Transverse colon (tissue), 4 donors: ENCODE measurements at regions not wholly inside any gene's neighbourhood (a gene's known extent, or its start where the extent isn't known, plus 50 kb on each side); places are given as distances from the start of the nearest gene placed in this dataset.

Source experiments
- EP300 ChIP-seq: sonication (generic); formaldehyde crosslinking; IDR thresholded peaks from one replicate; pipeline ENCODE4 v1.6.1; 2017; ENCODE audit warnings: antibody characterized with exemption, low read depth
- POLR2A ChIP-seq: fragments of 450-650 bp; IDR thresholded peaks from one replicate; pipeline ENCODE4 v1.6.1; 2016; ENCODE audit warnings: antibody characterized with exemption, mild to moderate bottlenecking, moderate library complexity
- POLR2AphosphoS5 ChIP-seq, 3 donors: sonication (generic); formaldehyde crosslinking; IDR thresholded peaks; one replicate each; pipeline ENCODE4 v1.6.1; 2016; ENCODE audit warnings: antibody characterized with exemption in 3 of 3
- TF ChIP-seq, protein P1 (sequence below), 5 experiments: fragments of 200-600 bp in 3 of 5; fragments of 450-650 bp in 2 of 5; sonication (generic) in 3 of 5; IDR thresholded peaks; 1 replicate in 2 of 5; 2 replicates in 3 of 5; pipeline ENCODE4 v1.5.1; 2016 to 2017; ENCODE audit warnings: antibody characterized with exemption in 5 of 5, inconsistent platforms in 3 of 5, mild to moderate bottlenecking in 2 of 5, moderate library complexity in 1 of 5

DNA sequence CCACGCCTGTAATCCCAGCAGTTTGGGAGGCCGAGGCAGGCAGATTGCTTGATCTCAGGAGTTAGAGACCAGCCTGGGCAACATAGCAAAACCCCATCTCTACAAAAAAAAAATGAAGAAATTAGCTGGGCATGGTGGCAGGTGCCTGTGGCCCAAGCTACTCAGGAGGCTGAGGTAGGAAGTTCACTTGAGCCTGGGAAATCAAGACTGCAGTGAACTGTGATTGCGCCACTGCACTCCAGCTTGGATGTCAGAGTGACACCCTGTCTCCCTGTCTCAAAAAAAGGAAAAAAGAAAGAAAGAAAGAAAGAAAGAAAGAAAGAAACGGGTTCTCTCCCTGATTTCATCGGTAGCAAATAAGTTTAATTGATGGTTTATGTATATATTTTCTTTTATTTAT lies 64.6 kb upstream of the ESX1 start:
- TF ChIP-seq, protein P1, sequence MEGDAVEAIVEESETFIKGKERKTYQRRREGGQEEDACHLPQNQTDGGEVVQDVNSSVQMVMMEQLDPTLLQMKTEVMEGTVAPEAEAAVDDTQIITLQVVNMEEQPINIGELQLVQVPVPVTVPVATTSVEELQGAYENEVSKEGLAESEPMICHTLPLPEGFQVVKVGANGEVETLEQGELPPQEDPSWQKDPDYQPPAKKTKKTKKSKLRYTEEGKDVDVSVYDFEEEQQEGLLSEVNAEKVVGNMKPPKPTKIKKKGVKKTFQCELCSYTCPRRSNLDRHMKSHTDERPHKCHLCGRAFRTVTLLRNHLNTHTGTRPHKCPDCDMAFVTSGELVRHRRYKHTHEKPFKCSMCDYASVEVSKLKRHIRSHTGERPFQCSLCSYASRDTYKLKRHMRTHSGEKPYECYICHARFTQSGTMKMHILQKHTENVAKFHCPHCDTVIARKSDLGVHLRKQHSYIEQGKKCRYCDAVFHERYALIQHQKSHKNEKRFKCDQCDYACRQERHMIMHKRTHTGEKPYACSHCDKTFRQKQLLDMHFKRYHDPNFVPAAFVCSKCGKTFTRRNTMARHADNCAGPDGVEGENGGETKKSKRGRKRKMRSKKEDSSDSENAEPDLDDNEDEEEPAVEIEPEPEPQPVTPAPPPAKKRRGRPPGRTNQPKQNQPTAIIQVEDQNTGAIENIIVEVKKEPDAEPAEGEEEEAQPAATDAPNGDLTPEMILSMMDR (IDR thresholded peaks at IDR 0.05): no peak
- TF ChIP-seq EP300 (no peak), POLR2A (no peak), POLR2AphosphoS5 (IDR thresholded peaks at IDR 0.05) (no peak)
